OCI-LY7 (cell line): ENCODE measurements at regions not wholly inside any gene's neighbourhood (a gene's known extent, or its start where the extent isn't known, plus 50 kb on each side); places are given as distances from the start of the nearest gene placed in this dataset.

ENCODE experiments used
- BruUV-seq: library from RNA; stranded (reverse); fragments of 400-500 nt; replicated peaks from 2 replicates; lab custom pipeline; 2021; lab: Mats Ljungman, UMichigan
- CTCF ChIA-PET: fragments of 300-600 bp; sonication (Branson Sonifier 250); formaldehyde crosslinking; loops from one replicate; lab custom pipeline; 2022; ENCODE audit warnings: antibody characterized with exemption; ENCODE audit not compliant: unreplicated experiment; lab: Charles Lee
- POLR2A ChIA-PET: fragments of 300-600 bp; sonication (Branson Sonifier 250); formaldehyde crosslinking; loops from one replicate; lab custom pipeline; 2022; ENCODE audit warnings: antibody characterized with exemption; lab: Charles Lee
- DNase-seq: peaks from one replicate; pipeline ENCODE4 v3.0.0-alpha.2; 2015; ENCODE audit warnings: low spot score
- H2AFZ ChIP-seq: fragments of 200-600 bp; sonication (generic), shearing (Covaris generic); 2 replicates; pipeline ENCODE4 v1.6.1; 2014; ENCODE audit warnings: mild to moderate bottlenecking, antibody characterized with exemption, low read length, moderate library complexity
- H3K27ac ChIP-seq: fragments of 200-600 bp; sonication (generic); 2 replicates; pipeline ENCODE4 v1.5.1; 2014; ENCODE audit warnings: mixed run types, low read depth, mild to moderate bottlenecking, moderate library complexity, low read length, inconsistent platforms; ENCODE audit not compliant: poor library complexity, severe bottlenecking
- H3K36me3 ChIP-seq: fragments of 200-600 bp; sonication (generic); 2 replicates; pipeline ENCODE4 v1.6.1; 2014; ENCODE audit warnings: mild to moderate bottlenecking, antibody characterized with exemption, low read length, moderate library complexity, mixed read lengths; ENCODE audit not compliant: insufficient read depth
- H3K4me1 ChIP-seq: fragments of 200-600 bp; sonication (generic); 2 replicates; pipeline ENCODE4 v1.5.1; 2014; ENCODE audit warnings: mild to moderate bottlenecking, low read length; ENCODE audit not compliant: insufficient read depth, poor library complexity, severe bottlenecking
- H3K4me2 ChIP-seq: fragments of 200-600 bp; sonication (generic); 2 replicates; pipeline ENCODE4 v1.6.1; 2014; ENCODE audit warnings: mild to moderate bottlenecking, low read length
- H3K4me3 ChIP-seq: fragments of 200-600 bp; sonication (generic); 2 replicates; pipeline ENCODE4 v1.5.1; 2014; ENCODE audit warnings: mild to moderate bottlenecking, low read depth, low read length; ENCODE audit not compliant: poor library complexity, severe bottlenecking
- H3K79me2 ChIP-seq: fragments of 200-600 bp; sonication (generic); 2 replicates; pipeline ENCODE4 v1.6.1; 2016; ENCODE audit warnings: low read depth, mild to moderate bottlenecking, low read length, moderate library complexity, mixed read lengths; ENCODE audit not compliant: insufficient read depth
- H3K9me2 ChIP-seq: fragments of 200-600 bp; sonication (generic); 2 replicates; pipeline ENCODE4 v1.6.1; 2016; ENCODE audit warnings: mild to moderate bottlenecking, low read length, mixed read lengths; ENCODE audit not compliant: insufficient read depth
- H3K9me3 ChIP-seq: fragments of 200-600 bp; sonication (generic); 2 replicates; pipeline ENCODE4 v1.6.1; 2014; ENCODE audit warnings: mild to moderate bottlenecking, mixed run types, low read length, mixed read lengths
- H4K20me1 ChIP-seq: fragments of 200-600 bp; sonication (generic); 2 replicates; pipeline ENCODE4 v1.6.1; 2014; ENCODE audit warnings: mild to moderate bottlenecking, antibody characterized with exemption, low read length, moderate library complexity, mixed read lengths; ENCODE audit not compliant: insufficient read depth
- EZH2phosphoT487 ChIP-seq: fragments of 200-600 bp; sonication (generic); IDR thresholded peaks from 2 replicates; pipeline ENCODE4 v1.6.1; 2018; ENCODE audit warnings: low read depth, borderline replicate concordance, mild to moderate bottlenecking, mixed run types, antibody characterized with exemption, low read length, moderate library complexity, mixed read lengths
- intact Hi-C: fragments of 100-400 bp; cut with micrococcal nuclease; formaldehyde crosslinking; loops from one replicate; pipeline ENCODE4 v1.10.0; 2022; ENCODE audit not compliant: unreplicated experiment
- TF ChIP-seq, protein P1 (sequence below): fragments of 200-600 bp; sonication (generic); conservative IDR thresholded peaks from 2 replicates; pipeline ENCODE4 v1.5.1; 2014; ENCODE audit warnings: mild to moderate bottlenecking, antibody characterized with exemption, low read length, moderate library complexity, mixed read lengths

GRCh38 chr10:128487517-128487916 lies 361.3 kb upstream of the MKI67 start:
- Histone ChIP-seq H3K4me1 (no peaks in the 10 kb centered on the region), H4K20me1 (no peaks in the 10 kb centered on the region), H3K9me2 (no peaks in the 10 kb centered on the region), H3K4me3 (no peak overlapping the region), H3K36me3 (no peaks in the 10 kb centered on the region), H3K27ac (no peak overlapping the region), H2AFZ (no peak overlapping the region), H3K9me3 (no peaks in the 10 kb centered on the region), H3K79me2 (no peaks in the 10 kb centered on the region), H3K4me2 (no peak overlapping the region)
- no peak for DNase-seq
- POLR2A ChIA-PET = no interaction called here
- CTCF ChIA-PET = no interaction called here
- TF ChIP-seq, protein P1, sequence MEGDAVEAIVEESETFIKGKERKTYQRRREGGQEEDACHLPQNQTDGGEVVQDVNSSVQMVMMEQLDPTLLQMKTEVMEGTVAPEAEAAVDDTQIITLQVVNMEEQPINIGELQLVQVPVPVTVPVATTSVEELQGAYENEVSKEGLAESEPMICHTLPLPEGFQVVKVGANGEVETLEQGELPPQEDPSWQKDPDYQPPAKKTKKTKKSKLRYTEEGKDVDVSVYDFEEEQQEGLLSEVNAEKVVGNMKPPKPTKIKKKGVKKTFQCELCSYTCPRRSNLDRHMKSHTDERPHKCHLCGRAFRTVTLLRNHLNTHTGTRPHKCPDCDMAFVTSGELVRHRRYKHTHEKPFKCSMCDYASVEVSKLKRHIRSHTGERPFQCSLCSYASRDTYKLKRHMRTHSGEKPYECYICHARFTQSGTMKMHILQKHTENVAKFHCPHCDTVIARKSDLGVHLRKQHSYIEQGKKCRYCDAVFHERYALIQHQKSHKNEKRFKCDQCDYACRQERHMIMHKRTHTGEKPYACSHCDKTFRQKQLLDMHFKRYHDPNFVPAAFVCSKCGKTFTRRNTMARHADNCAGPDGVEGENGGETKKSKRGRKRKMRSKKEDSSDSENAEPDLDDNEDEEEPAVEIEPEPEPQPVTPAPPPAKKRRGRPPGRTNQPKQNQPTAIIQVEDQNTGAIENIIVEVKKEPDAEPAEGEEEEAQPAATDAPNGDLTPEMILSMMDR = no peak
- no peak for TF ChIP-seq EZH2phosphoT487
- BruUV-seq = no TSS peak
- intact Hi-C loops = no loop called here

DNA sequence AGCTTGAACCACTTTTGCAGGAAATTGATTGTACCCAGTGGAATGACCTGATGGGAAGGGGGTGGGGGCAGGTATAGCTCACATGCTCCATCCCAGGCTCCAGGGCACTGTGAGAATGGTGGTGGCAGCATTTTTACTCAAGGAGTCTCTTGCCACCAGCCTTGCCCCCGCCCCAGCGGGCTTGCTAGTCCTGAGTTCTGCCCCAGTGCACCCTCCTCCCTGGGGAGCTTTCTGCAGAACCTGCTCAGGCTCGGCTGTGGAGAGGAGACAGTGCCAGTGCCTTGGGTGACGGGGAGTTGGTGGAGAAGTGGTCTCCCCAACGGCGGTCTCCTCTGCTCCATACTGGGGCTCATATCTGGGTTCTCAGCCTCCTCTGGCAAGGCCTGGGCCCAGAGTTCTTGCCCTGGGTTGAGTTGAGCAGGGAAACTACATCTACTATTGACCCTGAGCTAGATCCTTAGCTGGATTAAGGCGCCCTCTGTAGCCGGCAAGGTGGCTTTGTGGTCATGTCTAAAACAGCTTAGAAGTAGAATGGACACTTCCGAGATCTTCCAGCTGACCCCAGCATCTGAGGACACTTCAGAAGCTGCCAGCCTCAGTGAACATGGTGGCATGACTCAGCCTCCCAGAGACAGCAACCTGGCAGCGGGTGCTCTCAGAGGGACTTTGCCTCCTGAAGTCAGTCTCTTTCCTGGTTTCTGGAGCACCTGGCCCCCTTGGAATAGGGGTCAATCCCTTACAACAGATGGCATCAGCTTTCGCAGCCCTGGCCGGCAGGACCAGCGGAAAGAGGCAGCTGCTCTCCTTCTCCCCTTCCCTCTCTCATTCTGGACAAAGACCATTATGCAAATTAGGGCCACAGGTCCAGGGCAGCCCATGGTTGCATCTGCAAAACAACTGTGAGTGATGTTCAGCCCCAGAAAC lies 363.4 kb upstream of the MKI67 start:
- TF ChIP-seq EZH2phosphoT487 = no peak
- TF ChIP-seq, protein P1 = no peak
- H3K4me1 ChIP-seq = no peaks in the 10 kb centered on the region
- no peaks in the 10 kb centered on the region for H3K36me3 ChIP-seq
- H3K27ac ChIP-seq = no peak overlapping the region
- H3K4me2 ChIP-seq = no peak overlapping the region
- no peaks in the 10 kb centered on the region for H4K20me1 ChIP-seq
- no peak overlapping the region for H2AFZ ChIP-seq
- no peaks in the 10 kb centered on the region for H3K9me3 ChIP-seq
- no peak overlapping the region for H3K4me3 ChIP-seq
- ChIA-PET CTCF (no interaction called here), POLR2A (no interaction called here)
- no peaks in the 10 kb centered on the region for H3K9me2 ChIP-seq
- H3K79me2 ChIP-seq = no peaks in the 10 kb centered on the region
- intact Hi-C loops = no loop called here
- BruUV-seq = no TSS peak
- no peak for DNase-seq

GRCh38 chr10:128491686-128492085 lies 365.5 kb upstream of the MKI67 start:
- Histone ChIP-seq H3K4me1 (no peaks in the 10 kb centered on the region), H2AFZ (no peak overlapping the region), H3K36me3 (no peaks in the 10 kb centered on the region), H3K4me3 (no peak overlapping the region), H3K79me2 (no peaks in the 10 kb centered on the region), H3K9me2 (no peaks in the 10 kb centered on the region), H4K20me1 (no peaks in the 10 kb centered on the region), H3K27ac (no peak overlapping the region), H3K4me2 (no peak overlapping the region), H3K9me3 (no peaks in the 10 kb centered on the region)
- BruUV-seq = no TSS peak
- POLR2A ChIA-PET = no interaction called here
- no peak for TF ChIP-seq EZH2phosphoT487
- TF ChIP-seq, protein P1 = no peak
- no peak for DNase-seq
- CTCF ChIA-PET = no interaction called here
- intact Hi-C loops = no loop called here
